ENCODE measurements at regions not wholly inside any gene's neighbourhood (a gene's known extent, or its start where the extent isn't known, plus 50 kb on each side); places are given as distances from the start of the nearest gene placed in this dataset.

- TF ChIP-seq CTCF (IDR thresholded peaks at IDR 0.05; ENCODE audit: extremely low read depth in 1 of 2, insufficient read depth in 1 of 2, low read depth in 1 of 2, low read length in 2 of 2) (no peak), POLR2A (IDR thresholded peaks at IDR 0.05; ENCODE audit: low read depth, low read length) (no peak), MAX (IDR thresholded peaks at IDR 0.05; ENCODE audit: insufficient read depth, insufficient read length) (no peak), JUN (IDR thresholded peaks at IDR 0.05; ENCODE audit: borderline replicate concordance, insufficient read depth, insufficient read length, low read depth) (no peak), MYC (IDR thresholded peaks at IDR 0.05; ENCODE audit: low read depth, low read length) (no peak), EZH2 (IDR thresholded peaks at IDR 0.05; ENCODE audit: borderline replicate concordance, low read depth, low read length, severe bottlenecking) (no peak), POLR2AphosphoS5 (IDR thresholded peaks at IDR 0.05; ENCODE audit: insufficient read depth, low read depth, low read length) (no peak)
These were observed 1449.0 kb upstream of the FLRT2 start for GRCh38 chr14:84080944-84081343.
